ENCODE measurements at regions not wholly inside any gene's neighbourhood (a gene's known extent, or its start where the extent isn't known, plus 50 kb on each side); places are given as distances from the start of the nearest gene placed in this dataset.

DNA sequence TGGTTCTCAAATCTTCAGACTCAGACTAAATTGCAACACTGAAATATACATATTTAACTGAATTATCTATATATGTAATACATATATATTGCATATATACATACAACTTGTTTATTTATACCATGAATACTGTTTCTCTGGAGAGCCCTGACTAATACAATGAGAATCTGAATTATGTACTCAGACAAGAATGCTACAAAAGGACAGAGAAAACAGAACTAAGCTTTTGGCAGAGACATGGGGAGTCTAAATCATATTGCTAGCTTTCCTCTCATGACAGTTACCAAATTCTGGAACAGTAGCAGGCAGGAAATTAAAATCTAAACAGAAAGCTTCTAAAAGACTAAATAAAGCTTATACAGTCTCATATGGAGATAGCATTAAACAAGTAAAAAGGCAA is 142.4 kb upstream of the KCNMB2 start:
- Mint-ChIP-seq H3K4me3 (no peak overlapping the region), H3K27ac (no peak overlapping the region)
- POLR2A ChIA-PET: no interaction called here

DNA sequence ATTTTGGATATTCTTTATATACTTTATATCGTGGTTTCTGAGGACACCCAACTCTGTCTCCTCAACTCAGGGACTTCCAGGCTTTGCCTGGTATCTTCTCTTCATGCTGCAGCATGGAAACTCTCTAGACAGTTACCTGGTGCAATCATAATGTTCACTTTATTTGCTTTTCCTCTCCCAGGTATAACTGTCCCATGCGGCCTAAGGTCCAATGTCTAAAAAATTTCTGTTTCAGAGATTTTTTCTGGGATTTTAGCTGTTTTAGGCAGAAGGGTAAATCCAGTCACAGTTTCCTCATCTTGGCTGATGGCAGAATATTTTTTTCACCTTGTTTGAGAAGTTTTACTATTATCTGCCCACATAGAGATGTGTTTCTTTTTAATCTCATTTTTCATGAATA is 139.9 kb upstream of the KCNMB2 start:
- Mint-ChIP-seq H3K27me3 (peaks cover 2% of the 10 kb centered on the region), H3K36me3 (ENCODE audit: low read depth) (no peaks in the 10 kb centered on the region), H3K9me3 (no peaks in the 10 kb centered on the region), H3K4me3 (no peak overlapping the region), H3K27ac (no peak overlapping the region), H3K4me1 (peaks cover 5% of the 10 kb centered on the region)
- POLR2A ChIA-PET: no interaction called here
- DNase-seq: no peak
- CTCF ChIA-PET: no interaction called here

More for the DNA sequence above, 142.4 kb upstream of the KCNMB2 start:
- no peak for DNase-seq
- Mint-ChIP-seq H3K4me1 (peaks cover 5% of the 10 kb centered on the region), H3K36me3 (ENCODE audit: low read depth) (no peaks in the 10 kb centered on the region), H3K9me3 (no peaks in the 10 kb centered on the region), H3K27me3 (peaks cover 6% of the 10 kb centered on the region)
- CTCF ChIA-PET: interaction anchor here (1.3 kb wide), 1 partner anchor 8 kb away, joined by 4 read pairs; no protein-coding TSS in a partner anchor

DNA sequence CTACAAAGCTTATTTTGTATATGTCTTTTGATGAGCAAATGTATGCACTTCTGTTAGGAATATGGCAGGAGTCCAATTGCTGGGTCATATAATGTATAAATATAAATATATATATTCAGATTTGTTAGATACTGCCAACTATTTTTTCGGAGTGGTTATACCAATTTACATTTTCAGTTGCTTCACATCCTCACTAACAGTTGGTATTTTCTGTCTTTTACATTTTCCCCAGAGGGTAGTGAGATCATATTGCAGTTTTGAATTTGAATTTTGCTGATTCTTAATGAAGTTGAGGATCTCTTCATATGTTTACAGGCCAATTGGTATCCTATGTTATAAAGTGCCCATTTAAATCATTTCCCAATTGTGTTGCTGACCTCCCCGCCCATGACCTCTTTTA is 139.0 kb upstream of the KCNMB2 start:
- POLR2A ChIA-PET: no interaction called here

DNA sequence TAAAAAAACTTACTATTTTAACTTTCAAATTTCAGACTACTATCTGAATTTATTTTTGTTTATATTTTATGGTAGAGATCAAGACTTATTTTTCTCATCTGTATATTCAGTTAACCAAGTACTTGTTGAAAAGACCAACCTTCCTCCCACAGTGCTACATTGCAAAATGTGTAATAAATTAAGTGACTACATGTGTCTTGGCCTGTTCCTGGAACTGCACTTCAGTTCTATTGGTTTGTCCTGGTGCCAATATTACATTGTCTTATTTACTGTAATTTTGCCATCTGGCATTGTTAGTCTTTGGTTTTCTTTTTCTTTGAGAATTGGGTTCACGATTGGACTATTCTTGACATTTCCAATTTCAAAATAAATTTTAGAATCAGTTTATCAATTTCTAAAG is 138.4 kb upstream of the KCNMB2 start:
- no peak overlapping the region for H3K27ac Mint-ChIP-seq
- no peak overlapping the region for H3K4me3 Mint-ChIP-seq
- no peaks in the 10 kb centered on the region for H3K36me3 Mint-ChIP-seq (ENCODE audit: low read depth)
- H3K27me3 Mint-ChIP-seq: peaks cover 2% of the 10 kb centered on the region
- H3K4me1 Mint-ChIP-seq: peaks cover 4% of the 10 kb centered on the region
- no peaks in the 10 kb centered on the region for H3K9me3 Mint-ChIP-seq
- ChIA-PET CTCF (no interaction called here), POLR2A (no interaction called here)
- no peak for DNase-seq

More for the DNA sequence above, 139.0 kb upstream of the KCNMB2 start:
- Mint-ChIP-seq H3K4me3 (no peak overlapping the region), H3K36me3 (ENCODE audit: low read depth) (no peaks in the 10 kb centered on the region), H3K27me3 (peaks cover 2% of the 10 kb centered on the region), H3K27ac (no peak overlapping the region), H3K9me3 (no peaks in the 10 kb centered on the region), H3K4me1 (peaks cover 5% of the 10 kb centered on the region)
- no peak for DNase-seq
- CTCF ChIA-PET: no interaction called here

DNA sequence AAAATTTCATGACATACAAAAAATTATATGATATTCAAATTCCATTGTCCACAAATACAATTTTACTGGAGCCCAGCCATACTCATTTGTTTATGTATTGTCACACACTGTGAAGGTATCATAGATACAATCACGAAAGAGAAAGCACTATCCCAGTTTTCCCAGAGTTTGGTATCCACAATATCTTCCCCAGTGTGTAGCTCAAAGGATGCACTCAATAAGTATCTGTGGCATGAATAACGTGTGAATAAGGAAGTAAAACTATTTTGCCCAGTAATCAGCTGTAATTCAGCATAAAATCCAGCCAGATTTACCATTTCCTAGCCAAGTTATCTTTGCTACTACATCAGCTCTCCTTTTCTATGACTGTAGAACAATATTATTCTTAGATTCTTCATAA is 131.3 kb upstream of the KCNMB2 start:
- CTCF ChIA-PET: interaction anchor here (1.0 kb wide), 1 partner anchor 19 kb away, joined by 3 read pairs; no protein-coding TSS in a partner anchor
- no peak for DNase-seq
- Mint-ChIP-seq H3K27me3 (peaks cover 3% of the 10 kb centered on the region), H3K4me3 (no peak overlapping the region), H3K27ac (no peak overlapping the region), H3K9me3 (no peaks in the 10 kb centered on the region), H3K4me1 (no peaks in the 10 kb centered on the region), H3K36me3 (ENCODE audit: low read depth) (no peaks in the 10 kb centered on the region)
- POLR2A ChIA-PET: interaction anchor here (0.7 kb wide), 1 partner anchor 15 kb away, joined by 3 read pairs; no protein-coding TSS in a partner anchor

DNA sequence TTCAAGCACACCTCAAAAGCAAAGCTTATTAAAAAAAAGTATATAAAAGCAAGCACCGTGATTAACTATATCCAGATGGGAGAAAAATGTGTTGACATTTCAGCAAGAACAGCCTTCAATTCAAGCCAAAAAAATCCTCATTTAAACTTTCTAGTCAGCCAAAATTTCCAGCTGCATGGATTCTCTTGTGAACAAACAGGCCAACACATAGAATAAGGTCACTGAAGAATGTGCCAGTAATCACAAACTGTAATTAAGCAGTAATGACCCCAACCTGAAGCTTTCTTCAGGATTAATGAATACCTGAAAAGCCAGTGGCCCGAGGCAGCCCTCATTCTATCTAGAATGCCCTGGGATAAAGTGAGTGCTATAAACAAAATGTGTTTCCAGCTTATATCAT is 130.7 kb upstream of the KCNMB2 start:
- CTCF ChIA-PET: no interaction called here
- POLR2A ChIA-PET: interaction anchor here (0.7 kb wide), 1 partner anchor 14 kb away, joined by 3 read pairs; no protein-coding TSS in a partner anchor
- DNase-seq: no peak
- no peak overlapping the region for H3K4me3 Mint-ChIP-seq
- H3K9me3 Mint-ChIP-seq: no peaks in the 10 kb centered on the region
- H3K4me1 Mint-ChIP-seq: no peaks in the 10 kb centered on the region
- peaks cover 3% of the 10 kb centered on the region for H3K27me3 Mint-ChIP-seq
- no peaks in the 10 kb centered on the region for H3K36me3 Mint-ChIP-seq (ENCODE audit: low read depth)
- no peak overlapping the region for H3K27ac Mint-ChIP-seq

DNA sequence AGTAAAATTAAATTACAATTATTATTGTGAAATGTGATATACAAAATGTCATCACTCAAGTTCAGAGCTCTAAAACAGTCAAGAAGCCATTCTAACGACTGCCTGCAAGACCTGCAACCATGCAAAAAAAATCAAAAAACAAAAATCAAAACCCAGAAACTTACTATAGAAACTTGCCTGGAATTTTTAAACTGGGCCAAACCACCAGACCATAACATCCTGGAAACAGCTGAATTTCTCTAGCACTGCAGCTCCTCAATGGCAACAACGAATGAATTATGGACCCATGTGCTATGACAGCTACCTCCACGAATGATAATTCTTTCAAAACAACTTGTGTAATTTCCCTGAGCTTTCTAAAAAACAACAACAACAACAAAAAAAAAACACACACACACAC is 130.0 kb upstream of the KCNMB2 start:
- ChIA-PET POLR2A (no interaction called here), CTCF (no interaction called here)
- no peak for DNase-seq
- Mint-ChIP-seq H3K36me3 (ENCODE audit: low read depth) (no peaks in the 10 kb centered on the region), H3K27ac (no peak overlapping the region), H3K4me3 (no peak overlapping the region), H3K9me3 (no peaks in the 10 kb centered on the region), H3K4me1 (no peaks in the 10 kb centered on the region), H3K27me3 (peaks cover 5% of the 10 kb centered on the region)

DNA sequence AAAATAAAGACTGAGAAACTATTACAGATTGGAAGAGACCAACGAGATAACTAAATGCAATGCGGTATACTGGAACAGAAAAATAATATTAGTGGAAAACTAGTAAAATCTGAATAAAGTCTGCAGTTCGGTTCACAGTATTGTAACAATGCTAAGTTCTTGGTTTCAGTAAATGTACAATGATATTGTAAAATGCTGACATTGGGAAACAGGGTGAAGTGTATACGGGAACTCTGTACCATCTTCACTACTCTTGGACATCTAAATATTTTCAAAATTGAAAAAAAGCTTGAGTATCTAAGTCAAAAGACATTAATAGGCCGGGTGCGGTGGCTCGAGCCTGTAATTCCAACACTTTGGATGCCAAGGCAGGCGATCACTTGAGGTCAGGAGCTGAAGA is 120.9 kb upstream of the KCNMB2 start:
- peaks cover 1% of the 10 kb centered on the region for H3K4me1 Mint-ChIP-seq
- POLR2A ChIA-PET: no interaction called here
- no peak for DNase-seq
- no peaks in the 10 kb centered on the region for H3K36me3 Mint-ChIP-seq (ENCODE audit: low read depth)
- CTCF ChIA-PET: no interaction called here
- no peaks in the 10 kb centered on the region for H3K9me3 Mint-ChIP-seq
- H3K27ac Mint-ChIP-seq: no peak overlapping the region
- H3K27me3 Mint-ChIP-seq: peaks cover 4% of the 10 kb centered on the region
- H3K4me3 Mint-ChIP-seq: no peak overlapping the region

DNA sequence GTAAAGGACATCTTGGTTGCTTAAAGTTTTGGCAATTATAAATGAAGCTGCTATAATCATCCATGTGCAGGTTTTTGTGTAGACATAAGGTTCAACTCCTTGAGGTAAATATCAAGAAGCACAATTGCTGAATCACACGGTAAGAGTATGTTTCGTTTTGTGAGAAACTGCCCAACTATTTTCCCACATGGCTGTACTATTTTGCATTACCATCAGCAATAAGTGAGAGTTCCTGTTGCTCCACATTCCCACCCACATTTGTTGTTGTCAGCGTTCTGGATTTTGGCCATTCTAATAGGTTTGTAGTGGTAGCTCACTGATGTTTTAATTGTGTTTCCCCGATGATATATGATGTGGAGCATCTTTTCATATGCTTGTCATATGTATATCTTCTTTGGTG is 118.5 kb upstream of the KCNMB2 start:
- H3K27ac Mint-ChIP-seq: no peak overlapping the region
- POLR2A ChIA-PET: no interaction called here
- H3K4me3 Mint-ChIP-seq: no peak overlapping the region
- H3K4me1 Mint-ChIP-seq: peaks cover 1% of the 10 kb centered on the region
- H3K27me3 Mint-ChIP-seq: peaks cover 3% of the 10 kb centered on the region
- no peaks in the 10 kb centered on the region for H3K36me3 Mint-ChIP-seq (ENCODE audit: low read depth)
- DNase-seq: no peak
- CTCF ChIA-PET: no interaction called here
- H3K9me3 Mint-ChIP-seq: no peaks in the 10 kb centered on the region

DNA sequence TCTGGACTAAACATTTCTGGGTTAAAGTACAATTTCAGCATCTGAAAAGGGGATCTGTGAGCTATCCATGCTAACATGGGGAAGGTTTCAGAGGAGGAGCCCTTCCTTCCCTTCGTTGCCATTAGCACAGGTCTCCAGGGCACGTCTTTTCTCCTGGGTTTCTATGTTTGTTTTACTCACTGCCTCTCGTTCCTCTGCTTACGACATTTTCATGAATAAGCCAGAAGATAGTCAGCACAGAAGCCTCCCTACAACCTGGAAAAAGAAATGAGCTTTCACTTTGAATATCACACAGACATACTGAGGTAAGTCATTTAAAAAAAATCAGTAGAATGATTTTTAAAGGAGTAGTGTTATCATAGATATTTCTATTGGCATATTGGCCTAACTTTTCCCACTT is 117.2 kb upstream of the KCNMB2 start:
- H3K27ac Mint-ChIP-seq: no peak overlapping the region
- POLR2A ChIA-PET: interaction anchor here (1.1 kb wide), 1 partner anchor 21 kb away, joined by 3 read pairs; no protein-coding TSS in a partner anchor
- H3K4me1 Mint-ChIP-seq: peaks cover 1% of the 10 kb centered on the region
- H3K36me3 Mint-ChIP-seq (ENCODE audit: low read depth): no peaks in the 10 kb centered on the region
- CTCF ChIA-PET: interaction anchor here (1.2 kb wide), 1 partner anchor 18 kb away, joined by 4 read pairs; no protein-coding TSS in a partner anchor
- peaks cover 8% of the 10 kb centered on the region for H3K27me3 Mint-ChIP-seq
- H3K4me3 Mint-ChIP-seq: no peak overlapping the region
- DNase-seq: no peak
- H3K9me3 Mint-ChIP-seq: no peaks in the 10 kb centered on the region

DNA sequence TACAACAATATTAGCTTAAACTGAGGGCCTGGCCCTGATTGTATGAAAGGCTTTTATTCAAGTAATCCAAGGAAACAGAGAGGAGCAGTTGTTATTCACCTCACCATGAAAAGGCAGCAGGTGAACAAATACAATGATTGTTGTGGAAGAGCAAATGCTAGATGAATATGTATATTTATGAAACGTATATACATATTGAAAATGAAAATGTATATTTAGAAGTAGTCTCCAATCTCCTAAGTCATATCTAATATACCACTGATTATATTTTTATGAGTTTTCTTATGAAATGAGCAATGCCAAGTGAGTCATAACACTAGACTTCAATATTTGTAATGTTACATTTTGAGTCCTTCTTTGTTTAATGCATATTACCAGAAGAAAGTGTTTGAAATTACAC is 116.2 kb upstream of the KCNMB2 start:
- Mint-ChIP-seq H3K9me3 (no peaks in the 10 kb centered on the region), H3K27me3 (peaks cover 8% of the 10 kb centered on the region), H3K4me1 (peaks cover 1% of the 10 kb centered on the region), H3K4me3 (no peak overlapping the region), H3K36me3 (ENCODE audit: low read depth) (no peaks in the 10 kb centered on the region), H3K27ac (no peak overlapping the region)
- no peak for DNase-seq
- ChIA-PET CTCF (interaction anchor here (1.2 kb wide), 1 partner anchor 17 kb away, joined by 4 read pairs; no protein-coding TSS in a partner anchor), POLR2A (interaction anchor here (0.9 kb wide), 1 partner anchor 15 kb away, joined by 3 read pairs; no protein-coding TSS in a partner anchor)

DNA sequence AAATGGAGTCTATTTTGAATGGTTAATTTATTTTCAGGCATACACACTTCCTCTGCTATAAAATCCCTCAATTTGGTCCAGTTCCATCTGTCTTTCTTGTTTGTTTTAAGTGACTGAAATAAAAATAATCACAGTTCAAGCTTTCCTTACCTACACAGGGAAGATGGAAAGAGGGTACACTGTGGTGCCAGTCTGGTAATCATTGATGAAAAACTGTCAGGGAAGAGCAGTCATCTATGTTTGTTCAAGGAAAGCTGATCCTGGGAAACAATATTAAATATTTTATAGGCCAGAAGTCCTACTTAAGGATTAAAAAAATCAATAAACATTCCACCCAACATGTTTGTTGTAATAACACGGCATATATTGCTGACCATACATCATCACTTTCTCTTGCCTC is 115.2 kb upstream of the KCNMB2 start:
- no peaks in the 10 kb centered on the region for H3K36me3 Mint-ChIP-seq (ENCODE audit: low read depth)
- ChIA-PET POLR2A (no interaction called here), CTCF (no interaction called here)
- H3K27ac Mint-ChIP-seq: no peak overlapping the region
- peaks cover 1% of the 10 kb centered on the region for H3K4me1 Mint-ChIP-seq
- no peak for DNase-seq
- H3K27me3 Mint-ChIP-seq: peaks cover 8% of the 10 kb centered on the region
- no peaks in the 10 kb centered on the region for H3K9me3 Mint-ChIP-seq
- H3K4me3 Mint-ChIP-seq: no peak overlapping the region

DNA sequence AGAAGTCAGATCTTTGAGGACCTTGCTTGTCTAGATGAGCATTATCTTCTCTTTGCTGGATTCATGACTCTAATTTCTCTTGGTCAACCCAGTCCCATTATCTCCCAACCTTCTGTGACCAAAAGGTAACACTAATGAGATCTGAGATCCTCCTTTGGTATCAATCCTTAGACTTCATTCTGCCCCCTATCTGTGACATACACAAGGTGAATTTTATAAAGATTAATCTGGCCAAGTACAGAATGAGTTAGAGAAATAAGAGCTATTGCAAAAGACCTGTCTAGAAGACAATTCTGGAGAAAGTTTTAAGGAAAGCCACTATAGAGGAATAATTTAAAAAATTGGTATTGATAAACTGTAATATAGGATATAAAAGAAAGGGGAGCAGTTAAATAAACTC is 113.8 kb upstream of the KCNMB2 start:
- peaks cover 1% of the 10 kb centered on the region for H3K4me1 Mint-ChIP-seq
- POLR2A ChIA-PET: no interaction called here
- DNase-seq: no peak
- peaks cover 8% of the 10 kb centered on the region for H3K27me3 Mint-ChIP-seq
- no peak overlapping the region for H3K4me3 Mint-ChIP-seq
- CTCF ChIA-PET: no interaction called here
- H3K36me3 Mint-ChIP-seq (ENCODE audit: low read depth): no peaks in the 10 kb centered on the region
- no peaks in the 10 kb centered on the region for H3K9me3 Mint-ChIP-seq
- no peak overlapping the region for H3K27ac Mint-ChIP-seq

DNA sequence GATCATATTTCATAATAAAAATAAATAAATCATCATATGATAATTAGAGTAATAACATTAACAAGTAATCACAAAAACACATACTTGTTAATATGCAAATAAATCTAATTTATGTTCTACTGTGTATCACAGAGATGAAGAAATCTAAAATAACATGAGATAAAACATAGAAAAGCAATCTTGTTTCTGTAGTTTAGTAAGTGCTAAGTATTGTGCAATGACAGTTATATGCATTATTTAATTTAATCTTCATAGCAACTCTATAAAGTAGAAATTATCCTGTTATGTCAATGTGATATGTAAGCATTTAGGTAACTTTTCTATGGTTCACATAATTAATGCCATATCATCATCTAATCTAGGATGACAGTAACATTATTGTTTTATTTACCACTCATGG is 108.2 kb upstream of the KCNMB2 start:
- Mint-ChIP-seq H3K36me3 (ENCODE audit: low read depth) (no peaks in the 10 kb centered on the region), H3K27ac (no peak overlapping the region), H3K4me3 (no peak overlapping the region), H3K27me3 (peaks cover 4% of the 10 kb centered on the region), H3K9me3 (no peaks in the 10 kb centered on the region), H3K4me1 (no peaks in the 10 kb centered on the region)
- POLR2A ChIA-PET: no interaction called here
- CTCF ChIA-PET: no interaction called here
- DNase-seq: no peak
